Vagina (tissue), 2 donors: ENCODE measurements at regions not wholly inside any gene's neighbourhood (a gene's known extent, or its start where the extent isn't known, plus 50 kb on each side); places are given as distances from the start of the nearest gene placed in this dataset.

Source experiments
- DNase-seq, 2 donors: peaks; one replicate each; pipeline ENCODE4 v3.0.0-alpha.2; 2017; ENCODE audit errors: extremely low spot score in 2 of 2
- H3K27ac ChIP-seq: fragments of 200-600 bp; sonication (generic); one replicate; pipeline ENCODE4 v1.5.1; 2019
- H3K27me3 ChIP-seq: fragments of 200-600 bp; sonication (generic); one replicate; pipeline ENCODE4 v1.5.1; 2019
- H3K36me3 ChIP-seq, 2 donors: fragments of 200-600 bp; sonication (generic); one replicate each; pipeline ENCODE4 v1.5.1; 2017 to 2019
- H3K4me1 ChIP-seq: fragments of 200-600 bp; sonication (generic); one replicate; pipeline ENCODE4 v1.5.1; 2019
- H3K4me3 ChIP-seq, 2 donors: fragments of 200-600 bp; sonication (generic); 1 replicate in 1 of 2; 2 replicates in 1 of 2; pipeline ENCODE4 v1.5.1; 2016 to 2019
- H3K9me3 ChIP-seq: fragments of 200-600 bp; sonication (generic); one replicate; pipeline ENCODE4 v1.5.1; 2019
- POLR2A ChIP-seq, 2 donors: fragments of 450-650 bp; IDR thresholded peaks; one replicate each; pipeline ENCODE4 v1.6.1; 2017; ENCODE audit warnings: antibody characterized with exemption in 2 of 2, mild to moderate bottlenecking in 2 of 2, moderate library complexity in 2 of 2
- POLR2AphosphoS5 ChIP-seq, 2 donors: sonication (generic); formaldehyde crosslinking; IDR thresholded peaks; one replicate each; pipeline ENCODE4 v1.9.0; 2017; ENCODE audit warnings: antibody characterized with exemption in 2 of 2, mild to moderate bottlenecking in 2 of 2, low read depth in 1 of 2; ENCODE audit not compliant: insufficient read depth in 1 of 2
- intact Hi-C: fragments of 100-400 bp; cut with DNase I; formaldehyde crosslinking; loops from one replicate; pipeline ENCODE4 v1.15.1; 2023
- TF ChIP-seq, protein P1 (sequence below), 3 experiments: fragments of 450-650 bp in 2 of 3; fragments of 200-600 bp in 1 of 3; sonication (generic) in 1 of 3; IDR thresholded peaks; one replicate each; pipeline ENCODE4 v1.5.1; 2017 to 2019; ENCODE audit warnings: antibody characterized with exemption in 3 of 3, mild to moderate bottlenecking in 2 of 3, moderate library complexity in 2 of 3

DNA sequence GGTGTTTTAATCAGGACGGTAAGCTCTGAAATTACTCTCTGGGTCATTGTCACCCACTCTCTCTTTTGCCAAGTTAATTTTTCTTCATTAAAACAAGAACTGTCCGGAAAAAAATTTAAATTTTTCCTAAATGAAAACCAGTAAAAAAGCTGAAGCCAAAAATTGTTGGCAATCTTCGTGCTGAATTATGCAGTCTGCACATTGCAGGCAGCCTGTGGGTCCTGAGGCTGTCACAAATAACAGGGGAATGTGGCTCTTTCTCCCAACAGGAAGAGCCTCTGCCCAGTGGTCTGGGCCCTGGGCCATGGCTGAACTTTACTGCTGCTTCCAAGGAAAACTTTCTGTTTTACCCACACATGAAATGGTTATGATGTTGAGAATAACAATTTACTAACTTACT lies 153.9 kb upstream of the SPAG17 start:
- no peak overlapping the region for H3K27ac ChIP-seq
- H3K4me1 ChIP-seq, result peaks cover 7% of the 10 kb centered on the region

GRCh38 chr1:118337346-118337745 lies 152.3 kb upstream of the SPAG17 start:
- Histone ChIP-seq H3K36me3 (no peaks in the 10 kb centered on the region), H3K27ac (no peak overlapping the region), H3K9me3 (no peaks in the 10 kb centered on the region), H3K4me1 (peaks cover 7% of the 10 kb centered on the region), H3K27me3 (no peaks in the 10 kb centered on the region), H3K4me3 (no peak overlapping the region)
- TF ChIP-seq POLR2AphosphoS5 (IDR thresholded peaks at IDR 0.05; ENCODE audit: insufficient read depth in 1 of 2, low read depth in 1 of 2) (no peak), POLR2A (IDR thresholded peaks at IDR 0.05) (no peak)
- TF ChIP-seq, protein P1, sequence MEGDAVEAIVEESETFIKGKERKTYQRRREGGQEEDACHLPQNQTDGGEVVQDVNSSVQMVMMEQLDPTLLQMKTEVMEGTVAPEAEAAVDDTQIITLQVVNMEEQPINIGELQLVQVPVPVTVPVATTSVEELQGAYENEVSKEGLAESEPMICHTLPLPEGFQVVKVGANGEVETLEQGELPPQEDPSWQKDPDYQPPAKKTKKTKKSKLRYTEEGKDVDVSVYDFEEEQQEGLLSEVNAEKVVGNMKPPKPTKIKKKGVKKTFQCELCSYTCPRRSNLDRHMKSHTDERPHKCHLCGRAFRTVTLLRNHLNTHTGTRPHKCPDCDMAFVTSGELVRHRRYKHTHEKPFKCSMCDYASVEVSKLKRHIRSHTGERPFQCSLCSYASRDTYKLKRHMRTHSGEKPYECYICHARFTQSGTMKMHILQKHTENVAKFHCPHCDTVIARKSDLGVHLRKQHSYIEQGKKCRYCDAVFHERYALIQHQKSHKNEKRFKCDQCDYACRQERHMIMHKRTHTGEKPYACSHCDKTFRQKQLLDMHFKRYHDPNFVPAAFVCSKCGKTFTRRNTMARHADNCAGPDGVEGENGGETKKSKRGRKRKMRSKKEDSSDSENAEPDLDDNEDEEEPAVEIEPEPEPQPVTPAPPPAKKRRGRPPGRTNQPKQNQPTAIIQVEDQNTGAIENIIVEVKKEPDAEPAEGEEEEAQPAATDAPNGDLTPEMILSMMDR (IDR thresholded peaks at IDR 0.05), result no peak
- intact Hi-C loops, result no loop called here
- DNase-seq, result no peak

More for the DNA sequence above, 153.9 kb upstream of the SPAG17 start:
- Histone ChIP-seq H3K4me3 (no peak overlapping the region), H3K27me3 (no peaks in the 10 kb centered on the region), H3K9me3 (no peaks in the 10 kb centered on the region), H3K36me3 (no peaks in the 10 kb centered on the region)
- intact Hi-C loops, result no loop called here
- TF ChIP-seq, protein P1 (IDR thresholded peaks at IDR 0.05), result no peak
- TF ChIP-seq POLR2AphosphoS5 (IDR thresholded peaks at IDR 0.05; ENCODE audit: insufficient read depth in 1 of 2, low read depth in 1 of 2), result no peak
- no peak for TF ChIP-seq POLR2A (IDR thresholded peaks at IDR 0.05)
- no peak for DNase-seq

DNA sequence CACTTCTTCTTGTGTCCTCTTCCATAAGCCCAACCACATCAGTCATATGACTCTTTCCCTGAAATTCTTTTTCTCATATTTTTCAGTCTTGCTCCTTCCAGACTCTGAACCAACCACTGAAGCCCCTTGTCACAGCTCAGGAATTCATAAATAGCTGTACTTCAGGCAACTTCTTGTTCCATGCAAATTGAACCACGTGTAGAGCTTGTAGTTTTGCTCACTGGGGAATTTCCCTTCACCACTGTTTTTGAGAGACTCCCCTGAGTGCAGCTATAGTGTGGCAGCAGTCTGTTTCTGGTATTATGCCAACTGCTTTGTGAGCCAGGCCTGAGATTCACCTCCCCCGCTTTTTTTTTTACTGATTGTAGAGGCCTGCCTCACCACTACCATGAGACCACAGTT lies 150.3 kb upstream of the SPAG17 start:
- Histone ChIP-seq H3K36me3 (no peaks in the 10 kb centered on the region), H3K4me3 (no peak overlapping the region), H3K4me1 (peaks cover 7% of the 10 kb centered on the region), H3K9me3 (no peaks in the 10 kb centered on the region), H3K27me3 (no peaks in the 10 kb centered on the region), H3K27ac (no peak overlapping the region)
- intact Hi-C loops, result no loop called here
- no peak for DNase-seq
- no peak for TF ChIP-seq POLR2A (IDR thresholded peaks at IDR 0.05)
- no peak for TF ChIP-seq POLR2AphosphoS5 (IDR thresholded peaks at IDR 0.05; ENCODE audit: insufficient read depth in 1 of 2, low read depth in 1 of 2)
- TF ChIP-seq, protein P1 (IDR thresholded peaks at IDR 0.05), result no peak

DNA sequence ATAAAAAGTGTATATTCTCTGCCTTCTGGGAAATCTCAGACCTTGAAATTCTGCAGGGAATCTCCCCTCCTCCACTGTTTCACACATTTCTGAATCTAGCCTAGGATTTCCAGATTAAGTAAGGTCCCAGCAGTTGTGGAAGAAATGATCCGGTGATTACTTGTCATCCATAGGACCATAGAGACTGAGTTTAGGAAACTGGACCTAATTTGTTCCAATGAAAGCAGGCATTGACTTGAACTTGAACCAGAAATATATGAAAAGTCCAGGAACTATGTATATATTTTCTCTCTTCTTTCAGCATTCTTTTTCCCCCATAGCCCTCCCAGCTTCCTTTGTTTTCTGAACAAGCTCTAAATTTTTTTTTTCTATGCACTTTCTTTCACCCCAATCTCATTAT lies 149.5 kb upstream of the SPAG17 start:
- Histone ChIP-seq H3K4me1 (peaks cover 7% of the 10 kb centered on the region), H3K27ac (no peak overlapping the region), H3K4me3 (no peak overlapping the region), H3K27me3 (no peaks in the 10 kb centered on the region), H3K36me3 (no peaks in the 10 kb centered on the region), H3K9me3 (no peaks in the 10 kb centered on the region)
- TF ChIP-seq, protein P1 (IDR thresholded peaks at IDR 0.05), result no peak
- TF ChIP-seq POLR2A (IDR thresholded peaks at IDR 0.05), result no peak
- no peak for TF ChIP-seq POLR2AphosphoS5 (IDR thresholded peaks at IDR 0.05; ENCODE audit: insufficient read depth in 1 of 2, low read depth in 1 of 2)
- no peak for DNase-seq
- intact Hi-C loops, result no loop called here

GRCh38 chr1:118333601-118334210 lies 148.7 kb upstream of the SPAG17 start:
- Histone ChIP-seq H3K27me3 (no peaks in the 10 kb centered on the region), H3K36me3 (no peaks in the 10 kb centered on the region), H3K4me1 (peaks cover 7% of the 10 kb centered on the region), H3K9me3 (no peaks in the 10 kb centered on the region), H3K27ac (no peak overlapping the region), H3K4me3 (no peak overlapping the region)
- intact Hi-C loops, result no loop called here
- TF ChIP-seq POLR2AphosphoS5 (IDR thresholded peaks at IDR 0.05; ENCODE audit: insufficient read depth in 1 of 2, low read depth in 1 of 2) (no peak), POLR2A (IDR thresholded peaks at IDR 0.05) (no peak)
- TF ChIP-seq, protein P1 (IDR thresholded peaks at IDR 0.05), result no peak
- DNase-seq, result no peak
